ENCODE measurements at regions not wholly inside any gene's neighbourhood (a gene's known extent, or its start where the extent isn't known, plus 50 kb on each side); places are given as distances from the start of the nearest gene placed in this dataset.

- no peak overlapping the region for H3K27ac ChIP-seq (ENCODE audit: low read depth, low read length)
Observed at GRCh38 chr14:22418631-22419030, 170.4 kb downstream of the DAD1 start.

GRCh38 chr14:22417914-22418313 lies 171.1 kb downstream of the DAD1 start:
- Histone ChIP-seq H3K4me1 (ENCODE audit: insufficient read depth, low read length) (no peaks in the 10 kb centered on the region), H3K27ac (ENCODE audit: low read depth, low read length) (no peak overlapping the region), H3K9ac (ENCODE audit: low read length) (no peak overlapping the region), H3K9me3 (ENCODE audit: low read length) (no peaks in the 10 kb centered on the region), H3K36me3 (ENCODE audit: insufficient read depth, low read length) (no peaks in the 10 kb centered on the region), H3K4me3 (ENCODE audit: low read depth in 1 of 2, low read length in 2 of 2) (no peak overlapping the region), H3K27me3 (ENCODE audit: control insufficient read depth in 1 of 2, insufficient read depth in 2 of 2, low read length in 2 of 2) (no peaks in the 10 kb centered on the region)

More at GRCh38 chr14:22418631-22419030, 170.4 kb downstream of the DAD1 start:
- no peaks in the 10 kb centered on the region for H3K27me3 ChIP-seq (ENCODE audit: control insufficient read depth in 1 of 2, insufficient read depth in 2 of 2, low read length in 2 of 2)
- H3K4me1 ChIP-seq (ENCODE audit: insufficient read depth, low read length): no peaks in the 10 kb centered on the region
- no peaks in the 10 kb centered on the region for H3K9me3 ChIP-seq (ENCODE audit: low read length)
- no peak overlapping the region for H3K9ac ChIP-seq (ENCODE audit: low read length)
- no peak overlapping the region for H3K4me3 ChIP-seq (ENCODE audit: low read depth in 1 of 2, low read length in 2 of 2)
- H3K36me3 ChIP-seq (ENCODE audit: insufficient read depth, low read length): no peaks in the 10 kb centered on the region

- H3K4me1 ChIP-seq (ENCODE audit: insufficient read depth, low read length): no peaks in the 10 kb centered on the region
- no peaks in the 10 kb centered on the region for H3K36me3 ChIP-seq (ENCODE audit: insufficient read depth, low read length)
- H3K9me3 ChIP-seq (ENCODE audit: low read length): no peaks in the 10 kb centered on the region
- no peaks in the 10 kb centered on the region for H3K27me3 ChIP-seq (ENCODE audit: control insufficient read depth in 1 of 2, insufficient read depth in 2 of 2, low read length in 2 of 2)
- H3K27ac ChIP-seq (ENCODE audit: low read depth, low read length): no peak overlapping the region
- H3K4me3 ChIP-seq (ENCODE audit: low read depth in 1 of 2, low read length in 2 of 2): no peak overlapping the region
- H3K9ac ChIP-seq (ENCODE audit: low read length): no peak overlapping the region
Observed at GRCh38 chr14:22416193-22416592, 172.8 kb downstream of the DAD1 start.

GRCh38 chr14:22415605-22415959 lies 173.4 kb downstream of the DAD1 start:
- H3K9ac ChIP-seq (ENCODE audit: low read length): no peak overlapping the region

GRCh38 chr14:22414876-22415604 lies 174.0 kb downstream of the DAD1 start:
- Histone ChIP-seq H3K9me3 (ENCODE audit: low read length) (no peaks in the 10 kb centered on the region), H3K9ac (ENCODE audit: low read length) (no peak overlapping the region), H3K27ac (ENCODE audit: low read depth, low read length) (no peak overlapping the region), H3K4me1 (ENCODE audit: insufficient read depth, low read length) (no peaks in the 10 kb centered on the region), H3K36me3 (ENCODE audit: insufficient read depth, low read length) (no peaks in the 10 kb centered on the region), H3K4me3 (ENCODE audit: low read depth in 1 of 2, low read length in 2 of 2) (no peak overlapping the region), H3K27me3 (ENCODE audit: control insufficient read depth in 1 of 2, insufficient read depth in 2 of 2, low read length in 2 of 2) (no peaks in the 10 kb centered on the region)

More at GRCh38 chr14:22415605-22415959, 173.4 kb downstream of the DAD1 start:
- Histone ChIP-seq H3K36me3 (ENCODE audit: insufficient read depth, low read length) (no peaks in the 10 kb centered on the region), H3K4me1 (ENCODE audit: insufficient read depth, low read length) (no peaks in the 10 kb centered on the region), H3K27ac (ENCODE audit: low read depth, low read length) (no peak overlapping the region), H3K4me3 (ENCODE audit: low read depth in 1 of 2, low read length in 2 of 2) (no peak overlapping the region), H3K9me3 (ENCODE audit: low read length) (no peaks in the 10 kb centered on the region), H3K27me3 (ENCODE audit: control insufficient read depth in 1 of 2, insufficient read depth in 2 of 2, low read length in 2 of 2) (no peaks in the 10 kb centered on the region)

GRCh38 chr14:22412926-22413411 lies 176.1 kb downstream of the DAD1 start:
- Histone ChIP-seq H3K36me3 (ENCODE audit: insufficient read depth, low read length) (no peaks in the 10 kb centered on the region), H3K4me1 (ENCODE audit: insufficient read depth, low read length) (no peaks in the 10 kb centered on the region), H3K9ac (ENCODE audit: low read length) (no peak overlapping the region), H3K9me3 (ENCODE audit: low read length) (no peaks in the 10 kb centered on the region), H3K4me3 (ENCODE audit: low read depth in 1 of 2, low read length in 2 of 2) (no peak overlapping the region), H3K27me3 (ENCODE audit: control insufficient read depth in 1 of 2, insufficient read depth in 2 of 2, low read length in 2 of 2) (no peaks in the 10 kb centered on the region), H3K27ac (ENCODE audit: low read depth, low read length) (no peak overlapping the region)

GRCh38 chr14:22411398-22412055 lies 177.5 kb downstream of the DAD1 start:
- H3K4me3 ChIP-seq (ENCODE audit: low read depth in 1 of 2, low read length in 2 of 2): no peak overlapping the region

GRCh38 chr14:22410497-22410896 lies 178.5 kb downstream of the DAD1 start:
- Histone ChIP-seq H3K9ac (ENCODE audit: low read length) (no peak overlapping the region), H3K27me3 (ENCODE audit: control insufficient read depth in 1 of 2, insufficient read depth in 2 of 2, low read length in 2 of 2) (no peaks in the 10 kb centered on the region), H3K36me3 (ENCODE audit: insufficient read depth, low read length) (no peaks in the 10 kb centered on the region), H3K9me3 (ENCODE audit: low read length) (no peaks in the 10 kb centered on the region), H3K27ac (ENCODE audit: low read depth, low read length) (no peak overlapping the region), H3K4me3 (ENCODE audit: low read depth in 1 of 2, low read length in 2 of 2) (no peak overlapping the region), H3K4me1 (ENCODE audit: insufficient read depth, low read length) (no peaks in the 10 kb centered on the region)

More at GRCh38 chr14:22411398-22412055, 177.5 kb downstream of the DAD1 start:
- Histone ChIP-seq H3K4me1 (ENCODE audit: insufficient read depth, low read length) (no peaks in the 10 kb centered on the region), H3K27ac (ENCODE audit: low read depth, low read length) (no peak overlapping the region), H3K9ac (ENCODE audit: low read length) (no peak overlapping the region), H3K9me3 (ENCODE audit: low read length) (no peaks in the 10 kb centered on the region), H3K27me3 (ENCODE audit: control insufficient read depth in 1 of 2, insufficient read depth in 2 of 2, low read length in 2 of 2) (no peaks in the 10 kb centered on the region), H3K36me3 (ENCODE audit: insufficient read depth, low read length) (no peaks in the 10 kb centered on the region)

GRCh38 chr14:22409006-22409405 lies 180.0 kb downstream of the DAD1 start:
- H3K36me3 ChIP-seq (ENCODE audit: insufficient read depth, low read length): no peaks in the 10 kb centered on the region
- H3K27ac ChIP-seq (ENCODE audit: low read depth, low read length): no peak overlapping the region
- no peaks in the 10 kb centered on the region for H3K27me3 ChIP-seq (ENCODE audit: control insufficient read depth in 1 of 2, insufficient read depth in 2 of 2, low read length in 2 of 2)
- H3K4me1 ChIP-seq (ENCODE audit: insufficient read depth, low read length): no peaks in the 10 kb centered on the region
- no peak overlapping the region for H3K4me3 ChIP-seq (ENCODE audit: low read depth in 1 of 2, low read length in 2 of 2)
- H3K9me3 ChIP-seq (ENCODE audit: low read length): no peaks in the 10 kb centered on the region
- H3K9ac ChIP-seq (ENCODE audit: low read length): no peak overlapping the region

GRCh38 chr14:22408547-22408946 lies 180.5 kb downstream of the DAD1 start:
- Histone ChIP-seq H3K36me3 (ENCODE audit: insufficient read depth, low read length) (no peaks in the 10 kb centered on the region), H3K9ac (ENCODE audit: low read length) (no peak overlapping the region), H3K9me3 (ENCODE audit: low read length) (no peaks in the 10 kb centered on the region), H3K4me3 (ENCODE audit: low read depth in 1 of 2, low read length in 2 of 2) (no peak overlapping the region), H3K27ac (ENCODE audit: low read depth, low read length) (no peak overlapping the region), H3K27me3 (ENCODE audit: control insufficient read depth in 1 of 2, insufficient read depth in 2 of 2, low read length in 2 of 2) (no peaks in the 10 kb centered on the region), H3K4me1 (ENCODE audit: insufficient read depth, low read length) (no peaks in the 10 kb centered on the region)

- Histone ChIP-seq H3K9me3 (ENCODE audit: low read length) (no peaks in the 10 kb centered on the region), H3K4me1 (ENCODE audit: insufficient read depth, low read length) (no peaks in the 10 kb centered on the region), H3K9ac (ENCODE audit: low read length) (no peak overlapping the region), H3K4me3 (ENCODE audit: low read depth in 1 of 2, low read length in 2 of 2) (no peak overlapping the region), H3K36me3 (ENCODE audit: insufficient read depth, low read length) (no peaks in the 10 kb centered on the region), H3K27ac (ENCODE audit: low read depth, low read length) (no peak overlapping the region), H3K27me3 (ENCODE audit: control insufficient read depth in 1 of 2, insufficient read depth in 2 of 2, low read length in 2 of 2) (no peaks in the 10 kb centered on the region)
Observed at GRCh38 chr14:22407033-22407432, 182.0 kb downstream of the DAD1 start.

GRCh38 chr14:22405201-22405600 lies 183.8 kb downstream of the DAD1 start:
- no peaks in the 10 kb centered on the region for H3K27me3 ChIP-seq (ENCODE audit: control insufficient read depth in 1 of 2, insufficient read depth in 2 of 2, low read length in 2 of 2)
- no peak overlapping the region for H3K9ac ChIP-seq (ENCODE audit: low read length)
- H3K9me3 ChIP-seq (ENCODE audit: low read length): no peaks in the 10 kb centered on the region
- no peaks in the 10 kb centered on the region for H3K4me1 ChIP-seq (ENCODE audit: insufficient read depth, low read length)
- H3K27ac ChIP-seq (ENCODE audit: low read depth, low read length): no peak overlapping the region
- H3K36me3 ChIP-seq (ENCODE audit: insufficient read depth, low read length): no peaks in the 10 kb centered on the region
- no peak overlapping the region for H3K4me3 ChIP-seq (ENCODE audit: low read depth in 1 of 2, low read length in 2 of 2)
